ENCODE measurements at regions not wholly inside any gene's neighbourhood (a gene's known extent, or its start where the extent isn't known, plus 50 kb on each side); places are given as distances from the start of the nearest gene placed in this dataset.

DNA sequence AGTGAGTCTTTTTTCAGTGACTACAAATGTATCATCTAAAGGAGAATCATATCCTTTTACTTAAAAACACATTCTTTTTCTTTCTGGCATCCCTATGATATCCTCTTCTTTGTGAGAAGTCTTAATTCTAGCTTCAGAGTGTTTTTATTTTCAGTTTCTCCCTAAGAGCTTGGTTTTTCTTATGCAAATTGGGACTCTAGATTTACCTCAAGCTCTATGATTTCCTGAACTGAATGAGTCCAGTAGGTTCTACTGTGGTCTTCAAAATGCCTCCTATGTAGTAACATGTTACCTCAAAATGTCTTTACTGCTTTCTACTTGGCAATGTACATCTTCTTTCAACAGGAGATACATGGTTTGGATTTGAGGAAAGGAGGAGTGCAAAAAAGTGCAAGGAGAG is 148.2 kb upstream of the C21orf91 start:
- H3K27ac ChIP-seq (ENCODE audit: low read depth, low read length) = no peak overlapping the region

More for the DNA sequence above, 148.2 kb upstream of the C21orf91 start:
- Histone ChIP-seq H4K8ac (ENCODE audit: extremely low read depth, insufficient read depth, low read length) (no peak overlapping the region), H4K20me1 (replicated peaks in 1 of 2; ENCODE audit: control insufficient read depth in 1 of 2, insufficient read depth in 2 of 2, low read length in 2 of 2) (no peaks in the 10 kb centered on the region), H3K23me2 (ENCODE audit: low read depth, low read length) (no peaks in the 10 kb centered on the region), H3K18ac (ENCODE audit: extremely low read depth, low read length) (no peak overlapping the region), H2BK5ac (ENCODE audit: low read depth, low read length) (no peak overlapping the region), H3K14ac (ENCODE audit: insufficient read length) (no peak overlapping the region), H3K9me3 (ENCODE audit: insufficient read depth in 2 of 2, low read depth in 1 of 2, low read length in 1 of 2) (no peaks in the 10 kb centered on the region), H3K23ac (ENCODE audit: insufficient read length) (no peak overlapping the region), H2BK20ac (ENCODE audit: low read length) (no peak overlapping the region), H3K4me3 (ENCODE audit: extremely low read depth in 1 of 4, insufficient read depth in 2 of 4, low read depth in 3 of 4, low read length in 4 of 4) (no peak overlapping the region), H3K79me1 (ENCODE audit: low read depth, low read length) (no peaks in the 10 kb centered on the region), H2AFZ (ENCODE audit: low read length) (no peak overlapping the region), H2BK120ac (replicated peaks; ENCODE audit: low read depth, low read length) (no peak overlapping the region), H2AK5ac (ENCODE audit: low read depth, low read length) (no peak overlapping the region), H2BK12ac (ENCODE audit: low read depth, low read length) (no peak overlapping the region), H2BK15ac (ENCODE audit: low read length) (no peak overlapping the region), H3K56ac (replicated peaks; ENCODE audit: insufficient read length, low read depth, low read length) (no peak overlapping the region), H3K36me3 (ENCODE audit: control insufficient read depth in 2 of 4, insufficient read depth in 4 of 4, low read length in 3 of 4) (no peaks in the 10 kb centered on the region), H3K4me2 (ENCODE audit: insufficient read depth in 1 of 2, low read depth in 2 of 2, low read length in 2 of 2) (no peak overlapping the region), H3K4ac (replicated peaks; ENCODE audit: insufficient read length, low read depth, low read length) (no peak overlapping the region), H3K9ac (replicated peaks in 1 of 4; ENCODE audit: extremely low read depth in 1 of 4, low read depth in 3 of 4, low read length in 3 of 4) (no peak overlapping the region), H4K5ac (ENCODE audit: insufficient read length, low read depth, low read length) (no peak overlapping the region), H4K91ac (replicated peaks; ENCODE audit: insufficient read length, low read length) (no peak overlapping the region), H3K4me1 (replicated peaks in 1 of 4; ENCODE audit: control insufficient read depth in 3 of 4, insufficient read depth in 4 of 4, low read length in 3 of 4) (no peaks in the 10 kb centered on the region), H3K79me2 (ENCODE audit: control insufficient read depth in 1 of 2, insufficient read depth in 2 of 2, low read length in 2 of 2) (no peaks in the 10 kb centered on the region), H3K27me3 (replicated peaks in 1 of 4; ENCODE audit: control insufficient read depth in 3 of 4, extremely low read depth in 1 of 4, insufficient read depth in 3 of 4, low read length in 3 of 4) (no peaks in the 10 kb centered on the region)
- TF ChIP-seq TEAD4 (IDR thresholded peaks at IDR 0.05; ENCODE audit: low read depth, low read length) (no peak), CBX8 (IDR thresholded peaks at IDR 0.05; ENCODE audit: borderline replicate concordance, low read depth, low read length) (no peak), GTF2F1 (IDR thresholded peaks at IDR 0.05; ENCODE audit: borderline replicate concordance, low read depth, low read length) (no peak)
- TF ChIP-seq, protein P1, sequence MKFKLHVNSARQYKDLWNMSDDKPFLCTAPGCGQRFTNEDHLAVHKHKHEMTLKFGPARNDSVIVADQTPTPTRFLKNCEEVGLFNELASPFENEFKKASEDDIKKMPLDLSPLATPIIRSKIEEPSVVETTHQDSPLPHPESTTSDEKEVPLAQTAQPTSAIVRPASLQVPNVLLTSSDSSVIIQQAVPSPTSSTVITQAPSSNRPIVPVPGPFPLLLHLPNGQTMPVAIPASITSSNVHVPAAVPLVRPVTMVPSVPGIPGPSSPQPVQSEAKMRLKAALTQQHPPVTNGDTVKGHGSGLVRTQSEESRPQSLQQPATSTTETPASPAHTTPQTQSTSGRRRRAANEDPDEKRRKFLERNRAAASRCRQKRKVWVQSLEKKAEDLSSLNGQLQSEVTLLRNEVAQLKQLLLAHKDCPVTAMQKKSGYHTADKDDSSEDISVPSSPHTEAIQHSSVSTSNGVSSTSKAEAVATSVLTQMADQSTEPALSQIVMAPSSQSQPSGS (IDR thresholded peaks at IDR 0.05; ENCODE audit: low read length) = no peak
- TF ChIP-seq, protein P2, sequence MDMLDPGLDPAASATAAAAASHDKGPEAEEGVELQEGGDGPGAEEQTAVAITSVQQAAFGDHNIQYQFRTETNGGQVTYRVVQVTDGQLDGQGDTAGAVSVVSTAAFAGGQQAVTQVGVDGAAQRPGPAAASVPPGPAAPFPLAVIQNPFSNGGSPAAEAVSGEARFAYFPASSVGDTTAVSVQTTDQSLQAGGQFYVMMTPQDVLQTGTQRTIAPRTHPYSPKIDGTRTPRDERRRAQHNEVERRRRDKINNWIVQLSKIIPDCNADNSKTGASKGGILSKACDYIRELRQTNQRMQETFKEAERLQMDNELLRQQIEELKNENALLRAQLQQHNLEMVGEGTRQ (IDR thresholded peaks at IDR 0.05; ENCODE audit: low read length) = no peak
- DNase-seq (ENCODE audit: low read depth in 1 of 2, low spot score in 2 of 2) = no peak
- ChIA-PET POLR2A (ENCODE audit: partially characterized antibody) (no interaction called here), CTCF (ENCODE audit: partially characterized antibody) (interaction anchor here (0.9 kb wide), 1 partner anchor 36 kb away, joined by 4 read pairs; no protein-coding TSS in a partner anchor)
- no peak for FAIRE-seq
